NCI-H526 (cell line): ENCODE measurements at regions not wholly inside any gene's neighbourhood (a gene's known extent, or its start where the extent isn't known, plus 50 kb on each side); places are given as distances from the start of the nearest gene placed in this dataset.
A peak's percentile ranks its signal among the peaks of the same experiment; 100 is the strongest.
"Not testable (repeated sequence)": the region's sequence is repeated elsewhere in the genome, so short reads cannot be mapped to it uniquely, and the experiment has no call there.

ENCODE experiments used
- DNase-seq, 2 experiments: peaks; one replicate each; lab custom pipeline; 2025; lab: John Stamatoyannopoulos, UW

DNA sequence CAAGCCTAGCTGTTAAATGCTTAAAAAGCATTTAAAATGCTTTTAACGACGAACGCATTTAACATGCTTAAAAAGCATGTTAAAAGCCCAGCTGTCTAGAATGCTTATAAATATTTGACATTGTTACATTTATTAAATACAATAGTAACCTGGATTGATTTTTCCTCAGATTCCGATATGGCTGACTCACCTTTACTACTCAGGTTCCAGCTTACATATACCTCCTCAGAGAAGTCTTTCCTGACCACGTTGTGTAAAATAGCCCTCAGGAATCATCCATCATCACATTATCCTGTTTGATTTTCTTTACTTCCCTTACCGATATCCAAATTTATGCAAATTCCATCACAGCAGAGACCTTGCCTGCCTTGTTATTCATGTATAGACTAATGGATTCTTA is 51.4 kb downstream of the SLC41A2 start:
- DNase-seq: peak; percentile 12 to 26

DNA sequence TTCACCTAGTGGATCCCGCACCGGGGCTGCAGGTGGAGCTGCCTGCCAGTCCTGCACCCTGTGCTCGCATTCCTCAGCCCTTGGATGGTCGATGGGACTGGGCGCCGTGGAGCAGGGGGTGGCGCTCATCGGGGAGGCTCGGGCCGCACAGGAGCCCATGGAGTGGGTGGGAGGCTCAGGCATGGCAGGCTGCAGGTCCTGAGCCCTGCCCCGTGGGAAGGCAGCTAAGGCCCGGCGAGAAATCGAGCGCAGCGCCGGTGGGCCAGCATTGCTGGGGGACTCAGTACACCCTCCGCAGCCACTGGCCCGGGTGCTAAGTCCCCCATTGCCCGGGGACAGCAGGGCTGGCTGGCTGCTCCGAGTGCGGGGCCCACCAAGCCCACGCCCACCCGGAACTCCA is 52.6 kb downstream of the SLC41A2 start:
- not testable (repeated sequence) for DNase-seq

GRCh38 chr12:104903648-104904423 is 54.3 kb downstream of the SLC41A2 start:
- DNase-seq: no peak

- DNase-seq: no peak
These were observed 56.0 kb downstream of the SLC41A2 start for GRCh38 chr12:104902125-104902524.

- DNase-seq: no peak
These were observed 61.4 kb downstream of the SLC41A2 start for GRCh38 chr12:104896710-104897109.

DNA sequence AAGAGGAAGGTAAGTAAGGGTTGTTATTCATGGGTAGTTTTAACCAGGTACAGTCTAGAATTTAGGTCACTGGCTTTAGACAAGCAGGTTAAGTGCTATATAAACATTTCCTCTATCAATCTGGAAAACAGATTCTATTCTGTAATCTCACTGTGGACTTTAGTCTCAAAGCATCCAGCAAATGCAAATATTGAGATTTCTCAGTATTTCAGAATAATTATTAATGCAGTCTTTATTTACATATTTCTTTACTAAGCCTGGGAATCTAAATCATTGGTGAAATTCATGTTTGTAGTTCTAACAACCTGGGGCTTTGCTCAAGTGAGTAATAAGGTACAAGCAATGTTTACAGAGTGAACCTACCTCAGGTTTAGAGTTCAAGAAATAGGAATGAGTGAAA is 61.9 kb downstream of the SLC41A2 start:
- no peak for DNase-seq

- no peak for DNase-seq
These were observed 62.7 kb downstream of the SLC41A2 start for GRCh38 chr12:104895415-104895814.

- DNase-seq: no peak
These were observed 67.5 kb downstream of the SLC41A2 start for GRCh38 chr12:104890476-104891096.

DNA sequence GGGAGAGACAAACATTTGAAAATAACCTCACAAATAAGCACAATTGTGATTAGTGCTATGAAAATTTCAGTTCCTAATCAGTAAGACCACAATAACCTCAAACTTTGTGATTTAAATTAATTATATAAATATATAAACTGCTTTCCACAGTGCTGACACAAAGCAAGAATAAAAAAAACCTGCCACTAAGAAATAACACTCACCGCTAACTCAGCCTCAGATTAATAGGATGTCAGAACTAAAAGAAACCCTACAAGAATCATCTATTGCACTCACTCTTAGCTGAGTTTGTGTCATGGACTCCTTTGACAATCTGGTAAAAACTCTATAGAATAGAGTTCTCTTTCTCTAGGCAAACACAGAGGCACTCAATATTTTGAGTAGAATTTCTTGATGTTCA is 68.4 kb downstream of the SLC41A2 start:
- no peak for DNase-seq

- no peak for DNase-seq
These were observed 69.2 kb downstream of the SLC41A2 start for GRCh38 chr12:104888892-104889291.

DNA sequence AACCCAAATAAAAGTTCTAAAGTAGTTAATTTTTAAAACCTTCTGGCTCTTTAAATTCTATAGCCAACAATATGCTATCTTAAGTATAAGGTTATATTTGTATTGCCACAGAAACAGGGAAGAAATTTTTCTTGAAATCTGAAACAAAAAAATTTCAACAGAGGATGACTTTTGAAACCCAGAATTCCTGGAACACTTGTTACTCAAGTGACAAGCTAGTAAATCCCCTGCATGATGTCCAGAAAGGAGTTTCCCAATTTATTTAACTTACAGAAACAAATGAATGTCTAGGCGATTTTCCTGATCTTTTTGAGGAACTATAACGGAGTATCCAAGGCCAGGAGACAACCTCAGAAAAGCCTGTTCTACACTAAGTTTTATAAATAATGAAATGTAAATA is 69.6 kb downstream of the SLC41A2 start:
- DNase-seq: no peak

DNA sequence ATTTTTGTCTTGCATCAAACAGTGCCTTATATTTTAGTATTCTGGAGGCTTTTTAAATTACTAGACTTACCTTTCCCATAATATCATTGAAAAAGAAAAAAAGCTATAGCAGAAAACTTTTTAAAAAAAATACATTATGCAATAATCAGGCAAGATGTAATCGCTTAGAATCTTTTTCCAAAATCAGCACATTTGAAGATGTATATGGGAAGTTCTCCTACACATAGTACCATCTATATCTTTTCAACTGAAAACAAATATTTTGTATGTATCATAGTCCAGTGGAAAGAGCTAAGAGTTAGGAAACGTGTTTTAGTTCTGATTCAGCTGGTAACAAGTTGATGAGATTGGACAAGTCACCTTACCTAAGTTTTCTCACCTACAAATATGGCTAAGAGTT is 70.6 kb downstream of the SLC41A2 start:
- no peak for DNase-seq

- DNase-seq: no peak
These were observed 71.4 kb downstream of the SLC41A2 start for GRCh38 chr12:104886418-104887401.

DNA sequence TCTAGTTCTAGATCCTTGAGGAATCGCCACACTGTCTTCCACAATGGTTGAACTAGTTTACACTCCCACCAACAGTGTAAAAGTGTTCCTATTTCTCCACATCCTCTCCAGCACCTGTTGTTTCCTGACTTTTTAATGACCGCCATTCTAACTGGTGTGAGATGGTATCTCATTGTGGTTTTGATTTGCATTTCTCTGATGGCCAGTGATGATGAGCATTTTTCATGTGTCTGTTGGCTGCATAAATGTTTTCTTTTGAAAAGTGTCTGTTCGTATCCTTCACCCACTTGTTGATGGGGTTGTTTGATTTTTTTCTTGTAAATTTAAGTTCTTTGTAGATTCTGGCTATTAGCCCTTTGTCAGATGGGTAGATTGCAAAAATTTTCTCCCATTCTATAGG is 79.2 kb downstream of the SLC41A2 start:
- not testable (repeated sequence) for DNase-seq

DNA sequence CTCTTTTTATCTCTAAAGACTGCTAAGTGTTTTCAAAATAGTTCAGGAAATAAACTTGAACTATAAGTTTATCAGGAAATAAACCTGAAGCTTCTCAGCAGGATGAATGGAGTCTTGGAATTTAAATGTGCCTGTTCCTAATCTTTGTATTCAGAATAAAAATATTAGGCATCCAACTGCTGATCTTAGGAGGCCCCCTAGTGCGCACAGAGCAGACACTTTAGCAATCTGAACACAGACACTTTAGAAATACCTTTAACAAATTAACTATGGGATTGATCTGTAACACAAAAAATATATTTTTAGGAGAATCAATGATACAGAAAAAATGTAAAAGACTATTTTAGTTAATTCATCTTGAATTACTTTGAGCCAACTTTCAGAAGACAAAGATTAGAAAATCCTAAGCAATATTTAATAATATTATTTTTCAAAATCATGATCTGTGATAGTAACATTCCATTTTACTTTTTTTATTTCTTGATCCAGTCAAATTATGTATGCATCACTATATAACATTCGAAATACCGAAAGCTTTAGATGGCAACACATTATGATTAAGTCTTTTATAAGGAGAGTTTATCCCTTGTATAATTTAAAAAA is 80.9 kb downstream of the SLC41A2 start:
- DNase-seq: peak; percentile 11 to 31

DNA sequence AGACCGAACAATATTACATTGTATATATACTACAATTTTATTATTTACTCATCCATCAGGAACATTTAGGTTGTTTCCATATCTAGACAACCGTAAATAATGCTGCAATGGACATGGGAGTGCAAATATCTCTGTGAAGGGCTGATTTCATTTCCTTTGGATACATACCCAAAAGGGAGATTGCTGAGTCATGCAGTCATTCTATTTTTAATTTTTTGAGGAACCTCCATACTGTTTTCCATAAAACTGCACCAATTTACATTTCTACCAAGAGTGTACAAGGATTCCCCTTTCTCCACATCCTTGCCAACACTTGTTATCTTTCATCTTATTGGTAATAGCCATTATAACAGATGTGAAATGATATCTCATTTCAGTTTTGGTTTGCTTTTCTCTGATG is 84.7 kb downstream of the SLC41A2 start:
- DNase-seq: no peak

GRCh38 chr12:104870797-104871196 is 87.3 kb downstream of the SLC41A2 start:
- DNase-seq: no peak

- no peak for DNase-seq
These were observed 91.8 kb downstream of the SLC41A2 start for GRCh38 chr12:104866291-104866690.

DNA sequence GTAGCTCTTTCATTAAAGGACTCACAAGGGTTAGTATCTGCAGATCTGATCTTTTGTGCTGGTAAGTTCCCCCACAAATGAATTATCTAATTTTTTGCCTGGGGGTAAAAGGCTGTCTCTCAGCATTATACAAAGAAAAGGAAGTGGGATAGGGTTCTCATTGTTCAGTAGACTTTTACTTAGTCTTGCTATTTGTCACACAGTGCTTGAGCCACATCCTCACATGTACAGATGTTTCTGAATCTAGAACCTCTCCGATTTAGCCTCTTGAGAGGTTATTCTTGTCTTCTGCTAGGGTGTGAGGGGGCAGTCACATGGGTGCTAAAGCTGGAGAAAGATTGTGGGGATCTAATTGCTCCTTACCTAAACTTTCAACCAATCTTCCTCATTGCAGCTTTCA is 93.0 kb downstream of the SLC41A2 start:
- no peak for DNase-seq

- DNase-seq: no peak
These were observed 93.4 kb downstream of the SLC41A2 start for GRCh38 chr12:104864668-104865067.

DNA sequence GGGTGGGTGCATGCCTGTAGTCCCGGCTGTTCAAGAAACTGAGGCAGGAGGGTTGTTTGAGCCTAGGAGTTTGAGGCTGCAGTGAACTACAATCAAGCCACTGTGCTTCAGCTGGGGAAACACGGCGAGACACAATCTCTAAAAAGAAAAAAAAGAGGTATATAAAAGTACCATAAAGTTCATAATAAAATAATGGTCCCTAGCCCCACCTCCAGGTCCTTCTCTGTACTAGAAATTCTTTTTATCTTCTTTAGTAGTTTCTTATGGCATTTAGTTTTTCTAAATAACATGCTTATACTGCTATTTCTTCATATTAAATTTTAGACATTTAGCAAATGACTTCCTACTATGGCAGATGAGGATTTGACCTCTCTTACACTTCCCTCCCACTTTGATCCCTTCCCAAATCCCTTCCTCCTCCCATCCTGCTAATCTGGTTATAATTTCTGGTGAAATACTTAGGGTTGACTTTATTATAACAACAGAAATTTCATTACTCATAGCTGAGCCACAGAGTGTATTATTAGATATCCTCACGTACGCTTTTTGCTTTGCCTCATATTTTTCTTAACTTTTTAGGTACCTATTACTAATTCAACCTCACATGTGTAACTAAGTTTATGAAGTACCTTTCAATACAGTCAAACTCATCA is 94.7 kb downstream of the SLC41A2 start:
- DNase-seq: no peak
